HS-27A (cell line): ENCODE measurements at regions not wholly inside any gene's neighbourhood (a gene's known extent, or its start where the extent isn't known, plus 50 kb on each side); places are given as distances from the start of the nearest gene placed in this dataset.

ENCODE experiments used
- DNase-seq: peaks from one replicate; pipeline ENCODE4 v3.0.0-alpha.2; 2012; ENCODE audit warnings: low read depth, missing footprints

GRCh38 chr16:73568769-73569168 lies 520.8 kb upstream of the ZFHX3 start:
- no peak for DNase-seq

GRCh38 chr16:73565925-73566324 lies 518.0 kb upstream of the ZFHX3 start:
- DNase-seq, result no peak

- DNase-seq, result no peak
These were observed 517.3 kb upstream of the ZFHX3 start for GRCh38 chr16:73565263-73565662.

- DNase-seq, result no peak
These were observed 515.8 kb upstream of the ZFHX3 start for GRCh38 chr16:73563709-73564108.

GRCh38 chr16:73560497-73560896 lies 512.6 kb upstream of the ZFHX3 start:
- no peak for DNase-seq

GRCh38 chr16:73558219-73558618 lies 510.3 kb upstream of the ZFHX3 start:
- DNase-seq, result no peak

DNA sequence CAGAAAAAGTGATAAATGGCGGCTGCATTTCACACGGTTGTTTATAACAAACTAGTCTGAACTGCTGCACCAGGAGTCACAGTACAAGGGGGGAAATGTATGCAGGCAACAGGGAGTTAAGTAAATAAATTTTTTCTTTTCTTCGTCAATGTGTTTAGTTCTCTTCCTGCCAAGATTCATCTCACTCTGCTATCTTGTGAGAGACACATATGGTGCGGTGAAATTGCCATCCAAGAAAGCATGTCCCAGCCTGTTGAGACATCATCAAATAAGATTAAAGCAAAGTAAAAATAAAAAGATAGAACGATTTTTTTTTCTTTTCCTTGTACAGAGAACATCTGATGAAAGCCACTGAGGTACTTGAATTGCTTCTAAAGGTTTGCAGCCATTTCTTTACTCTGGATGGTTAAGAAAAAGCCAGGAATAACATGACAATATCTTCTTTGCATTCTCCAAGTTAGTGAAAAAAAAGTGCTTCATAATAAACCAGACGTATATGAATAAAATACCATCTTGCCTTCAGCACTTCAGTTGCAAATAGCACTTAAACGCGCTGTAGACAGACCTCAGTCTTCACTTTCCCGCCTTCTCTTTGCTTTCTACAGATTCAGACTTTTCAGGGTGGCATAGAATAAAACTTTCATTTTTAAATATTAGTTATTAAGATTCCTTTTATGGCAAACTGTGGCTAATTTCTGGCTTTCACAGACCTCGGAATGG lies 506.2 kb upstream of the ZFHX3 start:
- DNase-seq, result no peak

DNA sequence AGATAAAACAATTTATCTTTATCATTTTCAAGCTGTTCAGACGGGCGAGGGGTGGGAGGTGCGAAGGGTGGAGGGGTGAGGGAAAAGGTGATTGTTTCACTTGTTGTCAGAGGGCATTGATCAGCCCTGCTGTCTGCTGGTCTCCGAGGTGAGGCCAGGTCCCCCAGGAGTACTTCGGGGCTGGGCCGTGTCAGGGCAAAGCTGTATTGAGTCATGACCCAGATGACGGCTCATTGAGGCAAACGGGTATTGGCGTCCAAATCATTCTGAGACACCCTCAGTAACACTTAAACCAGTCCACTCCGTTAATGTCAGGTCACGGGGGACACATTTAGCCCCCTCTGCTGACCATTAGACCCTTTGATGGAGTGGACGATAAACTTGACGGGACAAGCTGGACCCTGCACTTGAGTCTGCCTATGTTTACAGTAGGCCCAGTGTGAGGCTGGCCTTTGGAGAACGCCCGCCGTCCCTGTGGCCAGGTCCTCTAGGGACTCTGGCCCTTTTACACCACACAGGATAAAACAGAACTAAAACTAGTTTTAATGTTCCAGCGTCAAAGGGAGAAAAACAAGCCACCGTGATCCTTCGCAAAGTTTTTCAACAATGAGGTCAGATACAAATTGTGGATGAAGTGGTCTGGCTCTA lies 502.2 kb upstream of the ZFHX3 start:
- no peak for DNase-seq

DNA sequence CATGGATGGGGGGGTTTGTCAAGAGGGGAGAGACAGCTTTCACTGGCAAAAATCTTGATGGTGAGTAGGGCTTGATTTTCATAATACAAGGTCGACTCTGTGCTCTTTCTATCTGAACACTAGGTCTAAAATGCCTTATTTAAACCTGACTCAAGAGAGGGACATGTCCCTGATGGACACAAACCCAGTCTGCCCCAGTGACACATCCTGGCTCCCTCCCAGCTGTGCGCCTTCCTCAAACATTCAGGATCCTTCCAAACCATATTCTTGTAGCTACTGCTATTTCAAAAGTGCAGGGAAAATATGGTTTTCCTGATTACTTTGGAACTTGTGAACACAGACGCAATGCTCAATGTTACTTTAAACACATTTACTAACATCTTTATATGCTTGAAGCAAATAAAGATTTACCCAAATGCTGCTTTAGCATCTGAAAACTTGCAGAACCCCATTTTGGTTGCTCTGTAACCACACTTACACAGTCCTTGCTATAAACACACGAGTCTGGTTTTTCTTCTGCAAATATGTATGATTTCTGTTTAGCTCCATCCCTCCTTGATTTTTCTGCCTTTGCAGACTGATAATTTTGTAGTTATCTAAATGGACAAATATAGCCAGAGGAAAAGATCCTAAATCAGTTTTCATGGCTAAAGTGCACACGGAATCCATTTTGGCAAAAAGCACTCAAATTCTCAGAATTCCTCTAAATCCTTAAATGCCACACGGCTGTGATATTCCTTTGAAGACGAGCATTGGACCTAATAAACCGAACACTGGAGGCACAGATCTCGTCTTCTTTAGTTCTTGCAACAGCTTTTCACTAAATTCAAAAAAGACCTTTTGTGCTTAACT lies 499.9 kb upstream of the ZFHX3 start:
- DNase-seq, result no peak

GRCh38 chr16:73546341-73546845 lies 498.5 kb upstream of the ZFHX3 start:
- DNase-seq, result no peak

DNA sequence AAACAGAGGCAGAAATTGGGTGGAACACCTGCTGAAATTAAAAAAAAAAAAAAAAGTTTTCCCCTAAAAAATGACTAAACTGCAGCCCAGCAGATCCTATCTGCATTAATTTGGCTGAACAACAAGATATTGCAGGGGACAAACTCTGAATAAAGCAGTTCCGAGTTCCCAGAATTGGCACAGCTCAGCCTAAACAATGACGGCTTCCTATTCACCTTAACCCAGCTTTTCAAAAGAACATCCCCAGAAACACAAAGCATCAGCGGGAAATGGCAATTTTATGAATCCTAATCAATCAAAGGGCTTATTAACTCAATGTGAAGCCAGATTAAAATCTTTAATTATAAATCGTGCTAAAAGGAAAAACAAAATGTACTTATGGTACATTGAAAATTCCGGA lies 497.8 kb upstream of the ZFHX3 start:
- DNase-seq, result no peak

GRCh38 chr16:73545290-73545689 lies 497.4 kb upstream of the ZFHX3 start:
- no peak for DNase-seq

GRCh38 chr16:73544826-73545225 lies 496.9 kb upstream of the ZFHX3 start:
- no peak for DNase-seq

DNA sequence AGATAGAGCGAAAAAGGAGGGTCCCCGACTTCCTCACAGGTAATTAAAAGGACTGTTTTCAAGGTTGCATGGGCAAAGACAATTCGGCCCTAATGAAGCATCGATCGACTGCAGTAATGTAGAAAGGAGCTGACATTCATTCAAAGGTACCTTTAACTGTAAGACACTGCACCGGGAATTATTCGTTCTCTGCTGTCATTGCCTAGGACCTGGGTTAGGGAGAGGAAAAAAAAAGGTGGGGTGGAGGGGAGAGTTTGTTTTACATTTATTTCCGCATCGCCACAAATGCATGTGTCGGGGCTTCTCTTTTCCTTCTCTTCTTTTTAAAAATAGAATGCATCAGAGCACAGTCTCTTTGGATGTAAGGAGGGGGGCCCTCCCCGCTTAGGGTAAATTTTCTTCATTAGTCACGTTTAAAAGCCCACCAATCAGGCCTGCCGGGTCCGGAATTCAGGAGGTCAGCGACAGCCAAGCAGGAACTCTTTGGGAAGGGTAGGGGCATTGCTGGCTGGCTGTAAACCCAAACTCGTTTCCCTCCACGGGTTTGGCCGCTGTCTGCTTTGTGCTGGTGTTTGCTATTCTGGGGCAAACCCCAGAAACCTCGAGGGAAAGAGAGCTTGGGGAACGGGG lies 496.2 kb upstream of the ZFHX3 start:
- no peak for DNase-seq

DNA sequence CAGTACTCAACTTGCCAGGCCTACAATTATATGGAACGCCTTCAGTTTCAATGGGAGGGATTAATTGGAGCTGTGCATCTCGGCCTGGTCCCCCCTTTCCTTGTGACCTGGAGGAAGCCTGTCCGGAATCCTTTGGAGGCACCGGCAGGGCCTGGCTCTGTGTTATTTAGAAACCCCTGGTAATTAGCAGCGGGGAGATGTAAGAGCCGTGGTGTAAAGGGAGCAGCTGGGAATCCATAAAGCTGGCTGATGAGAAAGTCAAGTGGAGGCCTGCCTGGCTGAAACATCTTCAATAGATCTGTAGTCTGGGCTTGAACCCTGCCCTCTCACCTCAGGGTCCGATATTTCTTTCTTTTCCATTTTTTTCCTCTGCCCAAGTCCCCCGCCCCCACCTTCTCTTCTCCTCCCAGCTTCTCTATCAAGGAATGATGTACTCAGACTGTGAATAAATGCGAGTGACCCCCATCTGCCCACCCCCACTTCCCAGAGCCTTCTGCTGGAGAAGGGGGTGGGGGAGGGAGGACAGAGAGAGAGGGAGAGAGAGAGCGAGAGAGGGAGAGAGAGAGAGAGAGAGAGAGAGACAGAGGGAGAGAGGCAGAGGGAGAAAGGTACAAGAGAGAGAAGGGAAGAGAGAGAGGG lies 495.5 kb upstream of the ZFHX3 start:
- DNase-seq, result no peak

- DNase-seq, result no peak
These were observed 495.0 kb upstream of the ZFHX3 start for GRCh38 chr16:73542885-73543284.

- DNase-seq, result no peak
These were observed 490.0 kb upstream of the ZFHX3 start for GRCh38 chr16:73537921-73538320.

DNA sequence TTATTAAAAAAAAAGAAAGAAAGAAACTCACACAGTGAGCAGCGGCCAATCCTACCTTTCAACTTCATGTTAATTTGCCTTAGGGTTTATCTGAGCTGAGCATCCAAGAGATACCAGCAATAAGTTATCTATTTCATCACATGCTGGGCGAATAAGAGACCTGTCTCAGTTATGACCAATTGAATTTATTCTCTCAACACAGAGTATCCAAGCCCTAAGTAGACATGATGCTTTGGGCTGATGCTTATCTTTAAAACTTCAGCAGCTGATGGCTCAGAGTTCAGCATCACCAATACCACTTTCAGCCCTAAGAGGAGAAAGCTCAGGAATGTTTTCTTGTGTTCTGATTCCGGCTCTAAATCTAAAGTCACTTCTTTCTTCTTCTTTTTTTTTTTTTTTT lies 489.0 kb upstream of the ZFHX3 start:
- DNase-seq, result no peak

DNA sequence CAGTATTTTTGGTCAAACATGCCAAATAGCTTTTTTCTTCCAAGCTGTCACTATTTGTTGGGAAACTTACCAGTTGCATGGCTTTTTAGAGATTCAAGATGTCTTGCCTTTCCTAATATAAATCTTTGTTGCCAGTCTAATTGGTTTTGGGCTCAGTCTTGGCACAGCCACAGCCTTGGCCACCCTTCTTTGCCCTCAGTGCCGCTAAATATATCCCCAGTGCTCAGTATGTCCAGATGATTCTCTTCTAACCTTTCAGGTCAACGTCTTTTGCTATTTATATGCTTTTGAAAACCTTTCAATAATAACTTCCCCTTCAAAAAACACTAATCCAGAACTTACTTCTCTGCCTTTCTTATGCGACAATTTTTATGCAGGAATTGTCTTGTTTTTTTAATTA lies 483.1 kb upstream of the ZFHX3 start:
- DNase-seq, result no peak

DNA sequence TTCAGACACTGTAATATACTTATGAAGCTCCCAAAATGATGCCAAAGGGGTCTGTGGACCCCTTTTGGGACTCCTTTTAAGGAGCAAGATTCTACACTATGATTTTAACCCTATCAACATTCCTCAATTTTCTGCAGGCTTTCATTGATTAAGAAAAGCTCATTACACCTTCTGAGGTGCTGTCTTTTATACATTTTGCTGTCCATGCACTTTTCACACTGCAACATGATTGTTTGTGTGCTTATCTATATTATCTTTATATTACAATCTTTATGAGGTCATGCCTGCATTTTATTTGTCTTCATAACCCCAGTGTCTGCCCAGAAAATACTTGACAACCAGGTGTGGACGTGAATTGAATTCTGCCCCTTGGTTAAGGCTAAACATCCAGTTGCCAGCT lies 482.6 kb upstream of the ZFHX3 start:
- DNase-seq, result no peak

- no peak for DNase-seq
These were observed 481.5 kb upstream of the ZFHX3 start for GRCh38 chr16:73529303-73530012.
